ENCODE measurements at regions not wholly inside any gene's neighbourhood (a gene's known extent, or its start where the extent isn't known, plus 50 kb on each side); places are given as distances from the start of the nearest gene placed in this dataset.
A peak's percentile ranks its signal among the peaks of the same experiment; 100 is the strongest.

- FAIRE-seq (no peak), DNase-seq (ENCODE audit: insufficient read length, low spot score) (no peak)
These were observed 671.5 kb downstream of the DHX35 start for GRCh38 chr20:39633689-39634088.

GRCh38 chr20:39632757-39633156 is 670.6 kb downstream of the DHX35 start:
- FAIRE-seq (no peak), DNase-seq (ENCODE audit: insufficient read length, low spot score) (no peak)

- DNase-seq (ENCODE audit: insufficient read length, low spot score) (no peak), FAIRE-seq (no peak)
These were observed 670.0 kb downstream of the DHX35 start for GRCh38 chr20:39632176-39632575.

GRCh38 chr20:39631557-39631956 is 669.4 kb downstream of the DHX35 start:
- no peak for DNase-seq (ENCODE audit: insufficient read length, low spot score)
- peak; percentile 28 for FAIRE-seq

GRCh38 chr20:39630215-39630908 is 668.2 kb downstream of the DHX35 start:
- no peak for DNase-seq (ENCODE audit: insufficient read length, low spot score)
- FAIRE-seq, result peak; percentile 13

- no peak for DNase-seq (ENCODE audit: insufficient read length, low spot score)
- no peak for FAIRE-seq
These were observed 665.6 kb downstream of the DHX35 start for GRCh38 chr20:39627765-39628164.

- FAIRE-seq (peak; percentile 16), DNase-seq (ENCODE audit: insufficient read length, low spot score) (no peak)
These were observed 662.2 kb downstream of the DHX35 start for GRCh38 chr20:39624316-39624715.

- DNase-seq (ENCODE audit: insufficient read length, low spot score), result no peak
- no peak for FAIRE-seq
These were observed 661.6 kb downstream of the DHX35 start for GRCh38 chr20:39623584-39624234.

- DNase-seq (ENCODE audit: insufficient read length, low spot score) (no peak), FAIRE-seq (no peak)
These were observed 657.2 kb downstream of the DHX35 start for GRCh38 chr20:39619271-39619785.

- no peak for DNase-seq (ENCODE audit: insufficient read length, low spot score)
- no peak for FAIRE-seq
These were observed 649.8 kb downstream of the DHX35 start for GRCh38 chr20:39611901-39612300.

GRCh38 chr20:39607141-39607540 is 645.0 kb downstream of the DHX35 start:
- no peak for FAIRE-seq

GRCh38 chr20:39605908-39606307 is 643.8 kb downstream of the DHX35 start:
- no peak for FAIRE-seq
- DNase-seq (ENCODE audit: insufficient read length, low spot score), result no peak

More at GRCh38 chr20:39607141-39607540, 645.0 kb downstream of the DHX35 start:
- DNase-seq (ENCODE audit: insufficient read length, low spot score), result no peak

- FAIRE-seq, result no peak
- no peak for DNase-seq (ENCODE audit: insufficient read length, low spot score)
These were observed 643.2 kb downstream of the DHX35 start for GRCh38 chr20:39605361-39605760.

GRCh38 chr20:39603219-39603618 is 641.1 kb downstream of the DHX35 start:
- DNase-seq (ENCODE audit: insufficient read length, low spot score) (no peak), FAIRE-seq (peak; percentile 13)

- FAIRE-seq (no peak), DNase-seq (ENCODE audit: insufficient read length, low spot score) (no peak)
These were observed 640.5 kb downstream of the DHX35 start for GRCh38 chr20:39602649-39603048.

- DNase-seq (ENCODE audit: insufficient read length, low spot score) (no peak), FAIRE-seq (peak; percentile 55)
These were observed 638.7 kb downstream of the DHX35 start for GRCh38 chr20:39600871-39601270.

- FAIRE-seq, result no peak
- no peak for DNase-seq (ENCODE audit: insufficient read length, low spot score)
These were observed 638.0 kb downstream of the DHX35 start for GRCh38 chr20:39600156-39600555.

- FAIRE-seq, result peak; percentile 97
These were observed 634.4 kb downstream of the DHX35 start for GRCh38 chr20:39596554-39596953.

GRCh38 chr20:39592371-39592770 is 630.2 kb downstream of the DHX35 start:
- DNase-seq (ENCODE audit: insufficient read length, low spot score), result no peak
- FAIRE-seq, result no peak

More at GRCh38 chr20:39596554-39596953, 634.4 kb downstream of the DHX35 start:
- DNase-seq (ENCODE audit: insufficient read length, low spot score), result no peak

GRCh38 chr20:39588148-39588757 is 626.1 kb downstream of the DHX35 start:
- DNase-seq (ENCODE audit: insufficient read length, low spot score), result no peak
- FAIRE-seq, result peak; percentile 23

GRCh38 chr20:39581034-39581433 is 618.9 kb downstream of the DHX35 start:
- no peak for FAIRE-seq
- no peak for DNase-seq (ENCODE audit: insufficient read length, low spot score)

- FAIRE-seq (no peak), DNase-seq (ENCODE audit: insufficient read length, low spot score) (no peak)
These were observed 614.6 kb downstream of the DHX35 start for GRCh38 chr20:39576771-39577170.
